Activated CD4-positive, alpha-beta memory T cell treated with anti-CD3 and anti-CD28 coated beads for 36 hours (primary cell): ENCODE measurements at regions not wholly inside any gene's neighbourhood (a gene's known extent, or its start where the extent isn't known, plus 50 kb on each side); places are given as distances from the start of the nearest gene placed in this dataset.
A peak's percentile ranks its signal among the peaks of the same experiment; 100 is the strongest.

Experiments used
- CTCF ChIA-PET: fragments of 350-600 bp; sonication (Branson Sonifier 250); formaldehyde crosslinking; loops from one replicate; lab custom pipeline; 2021; ENCODE audit warnings: antibody characterized with exemption, inconsistent platforms; lab: Charles Lee
- POLR2A ChIA-PET: fragments of 350-600 bp; sonication (Branson Sonifier 250); formaldehyde crosslinking; loops from one replicate; lab custom pipeline; 2021; ENCODE audit warnings: antibody characterized with exemption; lab: Charles Lee
- DNase-seq: peaks from one replicate; pipeline ENCODE4 v3.0.0-alpha.2; 2020
- H3K27ac Mint-ChIP-seq: one replicate; pipeline ENCODE4 v1.8.0; 2021; ENCODE audit warnings: mixed read lengths
- H3K27me3 Mint-ChIP-seq: one replicate; pipeline ENCODE4 v1.8.0; 2021; ENCODE audit warnings: mixed read lengths
- H3K36me3 Mint-ChIP-seq: one replicate; pipeline ENCODE4 v1.8.0; 2021; ENCODE audit warnings: mixed read lengths
- H3K4me1 Mint-ChIP-seq: one replicate; pipeline ENCODE4 v1.8.0; 2021; ENCODE audit warnings: low read depth, mixed read lengths
- H3K4me3 Mint-ChIP-seq: one replicate; pipeline ENCODE4 v1.8.0; 2021; ENCODE audit warnings: mild to moderate bottlenecking, mixed read lengths
- H3K9me3 Mint-ChIP-seq: one replicate; pipeline ENCODE4 v1.8.0; 2021; ENCODE audit warnings: mixed read lengths
- intact Hi-C: fragments of 100-400 bp; cut with micrococcal nuclease; formaldehyde crosslinking; loops from one replicate; pipeline ENCODE4 v1.15.1; 2023

DNA sequence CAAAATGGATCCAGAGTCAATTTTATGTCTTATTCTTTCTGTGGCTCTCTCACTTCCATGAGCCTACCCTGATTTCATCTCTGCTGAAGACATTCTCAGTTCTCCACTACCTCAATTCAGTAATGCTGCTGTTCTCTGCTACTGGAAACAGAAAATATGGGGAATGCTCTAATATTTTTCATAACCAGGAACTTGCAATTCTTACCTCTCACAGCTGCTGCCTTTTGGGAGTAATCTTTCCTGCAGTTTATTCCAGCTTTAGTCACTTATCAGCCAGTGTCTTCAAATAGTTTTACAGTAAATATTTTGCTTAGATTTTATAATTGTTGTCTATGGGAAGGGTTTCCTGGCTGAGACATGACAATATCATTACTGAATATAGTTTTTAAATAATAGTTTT is 145.1 kb upstream of the UFM1 start:
- no peak for DNase-seq
- intact Hi-C loops, result no loop called here
- Mint-ChIP-seq H3K27me3 (no peaks in the 10 kb centered on the region), H3K36me3 (no peaks in the 10 kb centered on the region), H3K27ac (no peak overlapping the region), H3K9me3 (no peaks in the 10 kb centered on the region), H3K4me1 (peaks cover 3% of the 10 kb centered on the region), H3K4me3 (no peak overlapping the region)
- ChIA-PET POLR2A (no interaction called here), CTCF (no interaction called here)

DNA sequence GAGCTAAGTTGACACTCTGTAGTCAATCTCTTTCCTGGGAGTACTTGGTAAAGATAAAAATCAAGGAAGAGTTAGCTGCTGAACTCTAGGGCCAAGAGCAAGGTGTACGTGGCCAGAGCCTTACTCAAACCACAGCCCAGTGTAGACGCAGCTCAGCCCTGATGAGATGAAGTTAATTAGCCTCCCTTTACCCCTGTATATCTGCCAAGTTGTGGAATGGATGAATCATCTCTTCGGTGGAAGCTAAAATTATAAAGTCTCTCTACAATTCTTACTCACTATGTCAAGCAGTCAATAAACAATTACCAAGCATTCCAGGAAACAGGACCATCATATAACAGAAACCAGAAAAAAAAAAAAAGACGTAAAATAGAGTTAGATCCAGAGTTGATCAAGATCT is 146.9 kb upstream of the UFM1 start:
- H3K4me1 Mint-ChIP-seq, result peaks cover 3% of the 10 kb centered on the region
- no peaks in the 10 kb centered on the region for H3K36me3 Mint-ChIP-seq
- ChIA-PET POLR2A (no interaction called here), CTCF (no interaction called here)
- H3K27ac Mint-ChIP-seq, result no peak overlapping the region
- no peak for DNase-seq
- H3K9me3 Mint-ChIP-seq, result no peaks in the 10 kb centered on the region
- no peak overlapping the region for H3K4me3 Mint-ChIP-seq
- no peaks in the 10 kb centered on the region for H3K27me3 Mint-ChIP-seq
- intact Hi-C loops, result no loop called here

DNA sequence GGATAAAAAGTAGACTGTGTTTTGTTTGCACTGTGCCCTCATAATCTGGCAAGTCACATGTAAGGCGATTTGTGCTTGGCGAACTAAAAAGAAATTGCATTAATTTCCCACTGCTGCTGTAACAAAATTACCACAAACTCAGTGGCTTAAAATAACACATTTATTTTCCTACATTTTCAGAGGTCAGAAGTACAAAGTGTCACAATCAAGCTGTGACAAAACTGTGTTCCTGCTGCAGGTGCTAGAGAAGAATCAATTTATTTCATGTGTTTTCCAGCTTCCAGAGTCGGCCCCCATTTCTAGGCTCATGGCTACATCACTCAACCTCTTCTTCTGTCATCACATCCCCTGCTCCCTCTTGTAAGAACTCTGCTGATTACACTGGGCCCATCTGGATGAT is 158.6 kb upstream of the UFM1 start:
- no peak overlapping the region for H3K4me3 Mint-ChIP-seq
- H3K4me1 Mint-ChIP-seq, result no peaks in the 10 kb centered on the region
- H3K27ac Mint-ChIP-seq, result no peak overlapping the region
- H3K9me3 Mint-ChIP-seq, result no peaks in the 10 kb centered on the region
- H3K36me3 Mint-ChIP-seq, result no peaks in the 10 kb centered on the region
- ChIA-PET POLR2A (no interaction called here), CTCF (no interaction called here)
- no peak for DNase-seq
- no peaks in the 10 kb centered on the region for H3K27me3 Mint-ChIP-seq
- intact Hi-C loops, result no loop called here

DNA sequence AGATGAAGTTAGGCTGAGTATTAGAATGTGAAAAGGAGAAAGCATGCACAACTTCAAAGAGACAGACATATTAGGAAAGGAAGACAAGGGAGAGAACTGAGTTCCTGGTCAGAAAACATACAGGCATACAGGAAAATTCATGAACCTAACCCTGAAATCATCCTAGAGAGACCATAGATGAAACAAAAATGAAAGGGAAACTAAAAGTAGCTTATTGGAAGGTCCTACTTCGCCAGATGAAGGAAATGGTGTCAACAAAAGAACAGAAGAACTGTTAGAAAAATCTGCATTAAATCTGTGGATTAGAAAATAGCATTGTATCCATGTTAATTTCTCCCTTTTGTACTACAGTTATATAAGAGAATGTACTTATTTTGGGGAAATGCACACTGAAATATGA is 169.0 kb upstream of the UFM1 start:
- H3K27ac Mint-ChIP-seq, result no peak overlapping the region
- ChIA-PET POLR2A (no interaction called here), CTCF (no interaction called here)
- no peaks in the 10 kb centered on the region for H3K36me3 Mint-ChIP-seq
- peaks cover 15% of the 10 kb centered on the region for H3K4me1 Mint-ChIP-seq
- no peaks in the 10 kb centered on the region for H3K9me3 Mint-ChIP-seq
- no peak for DNase-seq
- H3K27me3 Mint-ChIP-seq, result no peaks in the 10 kb centered on the region
- H3K4me3 Mint-ChIP-seq, result peak overlapping the region; percentile 53
- intact Hi-C loops, result no loop called here

DNA sequence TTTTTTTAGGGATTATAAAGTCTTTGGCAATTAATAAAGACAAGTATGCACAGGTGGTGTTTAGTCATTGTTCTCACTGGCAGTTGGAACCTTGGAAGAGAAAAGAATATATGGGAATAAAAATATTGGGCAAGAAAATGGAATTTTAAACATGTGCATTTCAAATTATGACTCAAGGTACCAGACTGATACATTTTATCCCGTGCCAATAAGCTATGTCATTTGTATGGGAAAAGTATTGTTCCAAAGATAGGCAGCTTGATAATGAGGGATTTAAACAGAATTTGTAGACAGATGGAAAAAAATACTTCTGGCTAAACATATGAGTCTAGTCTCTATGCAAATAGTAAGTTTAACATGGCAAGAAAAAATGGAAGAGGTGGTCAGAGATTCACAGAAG is 169.5 kb upstream of the UFM1 start:
- no peak overlapping the region for H3K27ac Mint-ChIP-seq
- intact Hi-C loops, result no loop called here

DNA sequence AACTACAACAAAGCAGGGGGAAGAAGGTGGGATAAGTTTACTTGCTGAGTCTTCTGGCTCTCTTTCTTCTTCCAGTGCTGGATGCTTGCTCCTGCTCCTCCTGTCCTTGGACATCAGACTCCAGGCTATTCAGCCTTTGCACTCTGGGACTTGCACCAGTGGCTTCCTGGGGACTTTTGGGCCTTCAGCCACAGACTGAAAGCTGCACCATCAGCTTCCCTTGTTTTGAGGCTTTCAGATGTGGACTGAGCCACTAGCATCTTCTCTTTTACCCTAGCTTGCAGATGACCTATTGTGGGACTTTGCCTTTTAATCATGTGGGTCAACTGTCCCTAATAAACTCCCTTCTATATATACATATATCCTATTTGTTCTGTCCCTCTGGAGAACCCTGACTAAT is 173.0 kb upstream of the UFM1 start:
- no peaks in the 10 kb centered on the region for H3K9me3 Mint-ChIP-seq
- ChIA-PET POLR2A (no interaction called here), CTCF (no interaction called here)
- H3K27me3 Mint-ChIP-seq, result no peaks in the 10 kb centered on the region
- no peaks in the 10 kb centered on the region for H3K36me3 Mint-ChIP-seq
- intact Hi-C loops, result no loop called here
- no peak overlapping the region for H3K4me3 Mint-ChIP-seq
- no peak overlapping the region for H3K27ac Mint-ChIP-seq
- H3K4me1 Mint-ChIP-seq, result peaks cover 13% of the 10 kb centered on the region
- no peak for DNase-seq

More for the DNA sequence above, 169.5 kb upstream of the UFM1 start:
- H3K4me3 Mint-ChIP-seq, result peak overlapping the region; percentile 53
- POLR2A ChIA-PET, result no interaction called here
- no peaks in the 10 kb centered on the region for H3K36me3 Mint-ChIP-seq
- DNase-seq, result no peak
- no peaks in the 10 kb centered on the region for H3K9me3 Mint-ChIP-seq
- peaks cover 15% of the 10 kb centered on the region for H3K4me1 Mint-ChIP-seq
- CTCF ChIA-PET, result no interaction called here
- no peaks in the 10 kb centered on the region for H3K27me3 Mint-ChIP-seq

DNA sequence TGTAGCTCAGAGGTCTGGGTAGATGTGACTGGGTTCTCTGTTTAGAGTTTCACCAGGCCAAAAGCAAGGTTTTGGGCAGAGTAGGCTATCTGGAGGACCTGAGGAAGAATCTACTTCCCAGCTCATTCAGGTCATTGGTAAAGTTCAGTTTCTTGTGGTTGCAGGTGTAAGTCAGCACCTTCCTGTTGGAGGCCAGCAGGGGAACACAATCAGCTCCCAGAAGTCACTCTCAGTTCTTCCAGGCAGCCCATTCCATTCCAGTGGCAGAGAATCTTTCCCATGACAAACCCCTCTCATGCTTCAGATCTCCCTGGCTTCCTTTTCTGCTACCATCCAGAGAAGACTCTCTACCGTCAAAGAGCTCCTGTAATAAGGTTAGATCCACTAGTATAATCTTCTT is 176.2 kb upstream of the UFM1 start:
- CTCF ChIA-PET, result no interaction called here
- POLR2A ChIA-PET, result no interaction called here
- no peaks in the 10 kb centered on the region for H3K27me3 Mint-ChIP-seq
- intact Hi-C loops, result no loop called here
- H3K9me3 Mint-ChIP-seq, result no peaks in the 10 kb centered on the region
- H3K36me3 Mint-ChIP-seq, result no peaks in the 10 kb centered on the region
- no peaks in the 10 kb centered on the region for H3K4me1 Mint-ChIP-seq
- DNase-seq, result no peak
- no peak overlapping the region for H3K27ac Mint-ChIP-seq
- H3K4me3 Mint-ChIP-seq, result no peak overlapping the region

DNA sequence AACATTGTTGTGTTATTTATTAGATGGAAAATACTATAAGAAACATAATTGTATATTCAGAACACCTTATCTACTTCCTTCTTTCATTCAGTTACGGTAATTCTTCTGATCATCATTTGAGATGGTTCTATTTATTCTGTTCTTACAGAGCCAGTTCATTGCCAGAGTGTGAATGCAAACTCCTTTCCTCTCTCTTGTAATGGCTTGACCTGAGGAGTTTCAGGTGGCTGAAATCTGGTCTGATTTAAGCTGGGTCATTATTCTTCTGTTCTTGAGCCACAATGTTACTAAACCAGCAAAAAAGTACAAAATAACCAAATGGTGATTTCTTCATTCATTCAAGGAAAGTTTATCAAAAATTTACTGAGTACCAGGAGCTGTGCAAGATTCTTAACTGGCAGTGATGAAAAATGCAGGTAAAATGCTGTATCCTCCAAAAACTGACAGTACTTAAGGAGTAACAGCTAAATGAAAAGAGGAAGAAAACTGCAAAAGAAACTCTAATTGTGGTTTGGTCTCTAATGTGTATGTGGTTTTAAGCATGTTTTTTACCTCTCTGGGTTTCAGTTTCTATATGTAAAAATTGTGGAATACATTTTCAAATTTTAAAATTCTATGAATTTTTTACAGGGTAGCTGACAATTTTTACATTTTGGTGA is 182.4 kb upstream of the UFM1 start:
- Mint-ChIP-seq H3K27me3 (no peaks in the 10 kb centered on the region), H3K9me3 (no peaks in the 10 kb centered on the region), H3K36me3 (no peaks in the 10 kb centered on the region), H3K4me3 (no peak overlapping the region), H3K27ac (no peak overlapping the region), H3K4me1 (peaks cover 3% of the 10 kb centered on the region)
- POLR2A ChIA-PET, result no interaction called here
- intact Hi-C loops, result no loop called here
- no peak for DNase-seq
- CTCF ChIA-PET, result no interaction called here

DNA sequence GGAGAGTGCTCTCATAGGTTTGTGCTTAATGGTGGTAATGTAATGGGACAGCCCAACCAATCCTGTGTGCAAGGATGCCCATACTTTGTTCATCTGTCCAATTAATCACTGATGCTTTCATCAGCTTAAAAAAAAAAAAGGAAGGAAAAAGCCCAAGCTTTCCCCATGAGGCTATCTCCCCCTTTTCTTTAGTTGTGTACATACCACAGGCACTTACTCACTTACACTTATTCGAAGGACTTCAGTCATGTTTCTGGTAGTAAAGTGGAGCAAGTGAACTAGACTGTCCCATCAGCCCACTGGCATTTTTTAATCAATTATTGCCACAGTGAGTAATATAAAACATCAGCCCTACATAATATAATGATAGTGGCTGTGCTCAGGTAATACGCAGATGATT is 183.5 kb upstream of the UFM1 start:
- POLR2A ChIA-PET, result no interaction called here

DNA sequence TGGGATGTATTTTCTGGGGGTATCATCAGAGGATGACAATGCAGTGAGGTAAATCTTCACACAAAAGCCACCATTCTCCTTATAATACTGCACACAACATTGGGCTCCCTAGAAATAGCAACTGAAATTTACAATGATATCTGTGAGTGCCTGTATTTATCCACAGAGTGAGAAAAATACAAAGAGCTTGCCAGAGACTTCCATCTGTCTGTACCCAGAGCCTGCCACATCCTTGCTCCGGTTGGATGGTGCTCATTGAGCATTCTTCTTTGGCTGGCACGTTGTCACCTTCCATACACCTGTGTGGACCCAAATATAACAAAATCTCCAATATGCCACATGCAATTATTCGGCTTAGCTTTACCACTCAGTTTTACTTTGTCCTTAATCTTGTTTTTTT is 189.5 kb upstream of the UFM1 start:
- ChIA-PET CTCF (no interaction called here), POLR2A (no interaction called here)
- Mint-ChIP-seq H3K4me3 (no peak overlapping the region), H3K9me3 (no peaks in the 10 kb centered on the region), H3K4me1 (no peaks in the 10 kb centered on the region), H3K27ac (no peak overlapping the region), H3K36me3 (no peaks in the 10 kb centered on the region), H3K27me3 (no peaks in the 10 kb centered on the region)
- DNase-seq, result no peak
- intact Hi-C loops, result no loop called here

More for the DNA sequence above, 183.5 kb upstream of the UFM1 start:
- H3K9me3 Mint-ChIP-seq, result no peaks in the 10 kb centered on the region
- H3K27ac Mint-ChIP-seq, result no peak overlapping the region
- peaks cover 3% of the 10 kb centered on the region for H3K4me1 Mint-ChIP-seq
- CTCF ChIA-PET, result no interaction called here
- H3K27me3 Mint-ChIP-seq, result no peaks in the 10 kb centered on the region
- no peaks in the 10 kb centered on the region for H3K36me3 Mint-ChIP-seq
- no peak for DNase-seq
- H3K4me3 Mint-ChIP-seq, result no peak overlapping the region
- intact Hi-C loops, result no loop called here

DNA sequence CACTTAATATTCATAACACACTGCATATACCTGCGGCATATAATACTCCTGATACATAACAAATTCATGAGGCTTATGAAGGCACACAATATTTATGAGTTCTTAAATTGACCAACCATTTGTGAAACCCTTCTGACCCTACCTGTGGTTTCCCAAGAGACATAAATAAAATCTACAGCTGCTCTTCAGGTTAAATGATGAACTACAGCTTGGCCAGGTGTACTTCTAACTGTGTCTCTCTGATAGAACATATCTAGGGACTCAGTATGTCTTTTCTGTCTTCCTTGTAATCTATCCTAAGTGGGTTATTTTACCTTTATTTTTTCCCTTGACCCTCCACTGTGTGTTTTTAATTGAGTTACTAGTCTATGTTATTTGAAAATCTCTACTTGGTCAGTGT is 189.9 kb upstream of the UFM1 start:
- H3K4me1 Mint-ChIP-seq, result no peaks in the 10 kb centered on the region
- POLR2A ChIA-PET, result no interaction called here
- no peak overlapping the region for H3K4me3 Mint-ChIP-seq
- no peaks in the 10 kb centered on the region for H3K27me3 Mint-ChIP-seq
- intact Hi-C loops, result no loop called here
- H3K9me3 Mint-ChIP-seq, result no peaks in the 10 kb centered on the region
- DNase-seq, result no peak
- H3K27ac Mint-ChIP-seq, result no peak overlapping the region
- H3K36me3 Mint-ChIP-seq, result no peaks in the 10 kb centered on the region
- CTCF ChIA-PET, result no interaction called here

DNA sequence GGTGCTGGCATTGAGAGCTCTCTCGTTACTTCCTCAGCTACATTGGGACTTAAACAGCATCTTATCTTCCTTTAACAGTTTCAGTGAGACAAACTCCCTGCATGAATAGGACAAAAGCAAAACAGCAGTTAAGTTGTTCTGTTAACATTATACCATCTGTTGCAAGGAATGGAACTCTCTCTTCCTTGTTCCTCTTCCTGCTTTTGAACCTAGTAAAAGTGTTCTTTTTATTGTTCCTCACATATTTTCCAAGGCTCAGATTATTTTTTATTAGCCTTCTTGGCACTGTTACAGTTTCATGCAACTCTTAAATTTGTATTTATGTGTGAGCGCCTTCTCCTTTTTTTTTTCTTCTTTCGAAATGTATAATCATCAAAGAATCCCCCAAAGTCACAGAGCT is 202.6 kb upstream of the UFM1 start:
- POLR2A ChIA-PET, result no interaction called here
- H3K4me1 Mint-ChIP-seq, result no peaks in the 10 kb centered on the region
- intact Hi-C loops, result no loop called here
- peaks cover 15% of the 10 kb centered on the region for H3K9me3 Mint-ChIP-seq
- CTCF ChIA-PET, result no interaction called here
- no peak overlapping the region for H3K27ac Mint-ChIP-seq
- no peak overlapping the region for H3K4me3 Mint-ChIP-seq
- no peak for DNase-seq
- no peaks in the 10 kb centered on the region for H3K27me3 Mint-ChIP-seq
- no peaks in the 10 kb centered on the region for H3K36me3 Mint-ChIP-seq

DNA sequence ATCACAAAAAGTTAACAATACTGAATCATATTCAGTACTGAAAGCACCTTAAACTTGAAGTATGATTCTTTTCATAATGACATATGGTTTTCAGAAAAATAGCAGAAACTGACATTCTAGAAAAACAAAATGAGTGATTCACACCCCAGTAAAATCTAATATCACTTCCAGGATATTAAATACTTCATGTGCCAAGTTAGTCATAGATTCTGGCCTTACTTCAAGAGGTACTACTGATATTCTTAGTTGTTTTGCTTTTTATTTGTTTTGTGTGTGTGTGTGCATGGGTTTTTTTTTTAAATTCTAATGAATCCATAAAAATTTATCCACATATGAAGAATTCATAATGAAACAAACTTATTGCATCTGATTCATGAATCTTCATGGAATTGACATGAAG is 207.9 kb upstream of the UFM1 start:
- Mint-ChIP-seq H3K4me1 (no peaks in the 10 kb centered on the region), H3K36me3 (no peaks in the 10 kb centered on the region), H3K9me3 (peaks cover 12% of the 10 kb centered on the region), H3K27ac (no peak overlapping the region), H3K27me3 (no peaks in the 10 kb centered on the region), H3K4me3 (no peak overlapping the region)
- ChIA-PET POLR2A (no interaction called here), CTCF (no interaction called here)
- intact Hi-C loops, result no loop called here
- DNase-seq, result no peak
